ENCODE measurements at regions not wholly inside any gene's neighbourhood (a gene's known extent, or its start where the extent isn't known, plus 50 kb on each side); places are given as distances from the start of the nearest gene placed in this dataset.

DNA sequence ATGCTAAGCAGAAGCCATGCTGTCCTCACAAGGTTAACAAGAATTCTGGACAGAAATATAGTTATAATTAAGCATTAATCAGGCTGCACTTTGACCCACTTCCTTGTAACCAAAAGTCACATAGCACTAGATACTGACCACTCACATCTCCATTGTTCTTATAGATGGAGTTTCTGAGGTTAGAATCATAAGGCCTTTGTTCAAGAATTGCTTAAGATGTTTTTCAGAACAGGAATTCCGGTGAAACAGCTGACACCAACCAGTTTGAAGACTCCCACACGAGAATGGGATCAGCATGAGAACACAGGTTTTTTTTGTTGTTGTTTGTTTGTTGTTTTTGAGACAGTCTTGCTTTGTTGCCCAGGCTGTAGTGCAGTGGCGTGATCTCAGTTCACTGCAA is 488.3 kb upstream of the NRP1 start:
- TF ChIP-seq, protein P1, sequence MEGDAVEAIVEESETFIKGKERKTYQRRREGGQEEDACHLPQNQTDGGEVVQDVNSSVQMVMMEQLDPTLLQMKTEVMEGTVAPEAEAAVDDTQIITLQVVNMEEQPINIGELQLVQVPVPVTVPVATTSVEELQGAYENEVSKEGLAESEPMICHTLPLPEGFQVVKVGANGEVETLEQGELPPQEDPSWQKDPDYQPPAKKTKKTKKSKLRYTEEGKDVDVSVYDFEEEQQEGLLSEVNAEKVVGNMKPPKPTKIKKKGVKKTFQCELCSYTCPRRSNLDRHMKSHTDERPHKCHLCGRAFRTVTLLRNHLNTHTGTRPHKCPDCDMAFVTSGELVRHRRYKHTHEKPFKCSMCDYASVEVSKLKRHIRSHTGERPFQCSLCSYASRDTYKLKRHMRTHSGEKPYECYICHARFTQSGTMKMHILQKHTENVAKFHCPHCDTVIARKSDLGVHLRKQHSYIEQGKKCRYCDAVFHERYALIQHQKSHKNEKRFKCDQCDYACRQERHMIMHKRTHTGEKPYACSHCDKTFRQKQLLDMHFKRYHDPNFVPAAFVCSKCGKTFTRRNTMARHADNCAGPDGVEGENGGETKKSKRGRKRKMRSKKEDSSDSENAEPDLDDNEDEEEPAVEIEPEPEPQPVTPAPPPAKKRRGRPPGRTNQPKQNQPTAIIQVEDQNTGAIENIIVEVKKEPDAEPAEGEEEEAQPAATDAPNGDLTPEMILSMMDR (optimal IDR thresholded peaks at IDR 0.05 in 1 of 3, IDR thresholded peaks at IDR 0.05 in 1 of 3, conservative IDR thresholded peaks at IDR 0.05 in 1 of 3; ENCODE audit: extremely low read depth in 1 of 3, insufficient read depth in 2 of 3, low read length in 3 of 3): no peak
- TF ChIP-seq EZH2 (IDR thresholded peaks at IDR 0.05; ENCODE audit: low read length): no peak
- no peak overlapping the region for H3K9ac ChIP-seq (ENCODE audit: control insufficient read depth, extremely low read depth, insufficient read depth, low read length)
- H4K20me1 ChIP-seq (ENCODE audit: control insufficient read depth, extremely low read depth, insufficient read depth, low read length): no peaks in the 10 kb centered on the region
- no peaks in the 10 kb centered on the region for H3K4me1 ChIP-seq (ENCODE audit: control insufficient read depth, extremely low read depth, insufficient read depth, low read length)
- H3K4me3 ChIP-seq (ENCODE audit: control insufficient read depth in 2 of 3, extremely low read depth in 1 of 3, insufficient read depth in 2 of 3, low read depth in 1 of 3, low read length in 3 of 3): no peak overlapping the region
- no peaks in the 10 kb centered on the region for H3K36me3 ChIP-seq (ENCODE audit: control insufficient read depth in 2 of 2, extremely low read depth in 1 of 2, insufficient read depth in 2 of 2, low read length in 2 of 2)
- dilution Hi-C loops (cut with MboI; ENCODE audit: extremely low pct_ligation_motif_present, low sequenced_read_pairs): no loop called here
- no peak overlapping the region for H2AFZ ChIP-seq (ENCODE audit: control insufficient read depth, low read length)
- DNase-seq (ENCODE audit: low read depth, low spot score) (no peak), FAIRE-seq (no peak)
- H3K79me2 ChIP-seq (ENCODE audit: control insufficient read depth, insufficient read depth, low read length): no peaks in the 10 kb centered on the region
- no peaks in the 10 kb centered on the region for H3K9me3 ChIP-seq (ENCODE audit: control insufficient read depth, low read depth, low read length)
- no peak overlapping the region for H3K4me2 ChIP-seq (ENCODE audit: control insufficient read depth, extremely low read depth, insufficient read depth, low read depth, low read length)
- H3K9me1 ChIP-seq (ENCODE audit: control insufficient read depth, extremely low read depth, insufficient read depth, low read length): no peaks in the 10 kb centered on the region
- H3K27ac ChIP-seq (ENCODE audit: control insufficient read depth, insufficient read depth, low read length): no peak overlapping the region
- H3K27me3 ChIP-seq (ENCODE audit: control insufficient read depth, extremely low read depth, insufficient read depth, low read length): no peaks in the 10 kb centered on the region

DNA sequence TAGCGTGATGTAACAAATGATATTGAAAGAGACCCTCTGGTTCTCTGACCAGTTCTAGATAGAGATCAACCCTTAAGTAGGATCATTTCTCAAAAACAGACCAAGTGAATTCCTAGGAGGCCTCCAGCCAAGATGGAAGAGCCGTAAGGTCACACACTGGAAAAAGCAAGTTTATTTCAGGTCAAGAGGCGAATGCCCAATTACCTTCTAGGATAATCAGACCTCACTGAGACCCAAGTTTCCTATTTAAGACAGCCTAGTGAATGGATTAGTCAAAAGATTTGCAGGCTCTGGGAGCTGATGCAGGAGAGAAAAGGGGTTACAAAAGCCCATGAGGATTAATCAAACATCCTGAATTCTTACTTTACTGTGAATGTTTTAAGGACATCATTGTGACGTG is 486.1 kb upstream of the NRP1 start:
- Histone ChIP-seq H3K9me3 (ENCODE audit: control insufficient read depth, low read depth, low read length) (no peaks in the 10 kb centered on the region), H3K4me2 (ENCODE audit: control insufficient read depth, extremely low read depth, insufficient read depth, low read depth, low read length) (no peak overlapping the region), H2AFZ (ENCODE audit: control insufficient read depth, low read length) (no peak overlapping the region), H3K4me3 (ENCODE audit: control insufficient read depth in 2 of 3, extremely low read depth in 1 of 3, insufficient read depth in 2 of 3, low read depth in 1 of 3, low read length in 3 of 3) (no peak overlapping the region), H4K20me1 (ENCODE audit: control insufficient read depth, extremely low read depth, insufficient read depth, low read length) (no peaks in the 10 kb centered on the region), H3K9ac (ENCODE audit: control insufficient read depth, extremely low read depth, insufficient read depth, low read length) (no peak overlapping the region), H3K9me1 (ENCODE audit: control insufficient read depth, extremely low read depth, insufficient read depth, low read length) (no peaks in the 10 kb centered on the region), H3K27me3 (ENCODE audit: control insufficient read depth, extremely low read depth, insufficient read depth, low read length) (no peaks in the 10 kb centered on the region), H3K27ac (ENCODE audit: control insufficient read depth, insufficient read depth, low read length) (no peak overlapping the region), H3K4me1 (ENCODE audit: control insufficient read depth, extremely low read depth, insufficient read depth, low read length) (no peaks in the 10 kb centered on the region), H3K36me3 (ENCODE audit: control insufficient read depth in 2 of 2, extremely low read depth in 1 of 2, insufficient read depth in 2 of 2, low read length in 2 of 2) (no peaks in the 10 kb centered on the region), H3K79me2 (ENCODE audit: control insufficient read depth, insufficient read depth, low read length) (no peaks in the 10 kb centered on the region)
- TF ChIP-seq, protein P1 (optimal IDR thresholded peaks at IDR 0.05 in 1 of 3, IDR thresholded peaks at IDR 0.05 in 1 of 3, conservative IDR thresholded peaks at IDR 0.05 in 1 of 3; ENCODE audit: extremely low read depth in 1 of 3, insufficient read depth in 2 of 3, low read length in 3 of 3): no peak
- TF ChIP-seq EZH2 (IDR thresholded peaks at IDR 0.05; ENCODE audit: low read length): no peak
- dilution Hi-C loops (cut with MboI; ENCODE audit: extremely low pct_ligation_motif_present, low sequenced_read_pairs): no loop called here
- DNase-seq (ENCODE audit: low read depth, low spot score) (no peak), FAIRE-seq (no peak)

Data from keratinocyte (primary cell).